ENCODE measurements at regions not wholly inside any gene's neighbourhood (a gene's known extent, or its start where the extent isn't known, plus 50 kb on each side); places are given as distances from the start of the nearest gene placed in this dataset.

- TF ChIP-seq CTCF (IDR thresholded peaks at IDR 0.05): no peak
- no peak for TF ChIP-seq EZH2 (IDR thresholded peaks at IDR 0.05; ENCODE audit: borderline replicate concordance, insufficient read depth, low read depth, low read length, poor library complexity, severe bottlenecking)
Observed at GRCh38 chr21:34276711-34277425, 86.9 kb upstream of the KCNE2 start.

Data from B cell (primary cell).